Endothelial cell of umbilical vein (primary cell): ENCODE measurements at regions not wholly inside any gene's neighbourhood (a gene's known extent, or its start where the extent isn't known, plus 50 kb on each side); places are given as distances from the start of the nearest gene placed in this dataset.

Source experiments
- BruUV-seq: library from RNA; stranded (reverse); fragments of 400-500 nt; replicated peaks from 2 replicates; lab custom pipeline; 2021; lab: Mats Ljungman, UMichigan
- CTCF ChIA-PET: fragments of 300-600, 350-600 bp; sonication (Branson Sonifier 250); formaldehyde crosslinking; loops from one replicate; lab custom pipeline; 2021; ENCODE audit warnings: antibody characterized with exemption, inconsistent platforms; lab: Charles Lee
- POLR2A ChIA-PET: fragments of 300-600, 350-600 bp; sonication (Branson Sonifier 250); formaldehyde crosslinking; loops from one replicate; lab custom pipeline; 2021; ENCODE audit warnings: antibody characterized with exemption, inconsistent platforms; lab: Charles Lee
- DNase-seq: peaks from one replicate; pipeline ENCODE4 v3.0.0-alpha.2; 2011; ENCODE audit warnings: low read depth, low spot score
- FAIRE-seq: peaks from 2 replicates; lab custom pipeline; 2011; peaks lifted over from hg19 to GRCh38; lab: Jason Lieb, UNC
- H2AFZ ChIP-seq: 2 replicates; pipeline ENCODE4 v1.6.0; 2012; ENCODE audit warnings: low read depth, low read length, control low read depth, inconsistent platforms
- H3K27ac ChIP-seq: 2 replicates; pipeline ENCODE4 v1.5.1; 2011; ENCODE audit warnings: low read depth, mild to moderate bottlenecking, control low read depth, low read length, moderate library complexity; ENCODE audit not compliant: insufficient read depth
- H3K27me3 ChIP-seq, 2 experiments: 2 replicates each; pipeline versions ENCODE4 v1.6.0 to v1.6.1; 2011; ENCODE audit warnings: low read length in 2 of 2, mixed read lengths in 1 of 2; ENCODE audit not compliant: control insufficient read depth in 2 of 2, insufficient read depth in 2 of 2
- H3K36me3 ChIP-seq, 2 experiments: 2 replicates in 1 of 2; 3 replicates in 1 of 2; pipeline ENCODE4 v1.5.1; 2011; ENCODE audit warnings: low read length in 2 of 2, mild to moderate bottlenecking in 1 of 2, moderate library complexity in 1 of 2; ENCODE audit not compliant: control insufficient read depth in 2 of 2, insufficient read depth in 2 of 2; ENCODE audit errors: extremely low read depth in 1 of 2
- H3K4me1 ChIP-seq: 3 replicates; pipeline ENCODE4 v1.5.1; 2011; ENCODE audit warnings: mild to moderate bottlenecking, low read length; ENCODE audit not compliant: control insufficient read depth, insufficient read depth; ENCODE audit errors: extremely low read depth
- H3K4me2 ChIP-seq: 2 replicates; pipeline ENCODE4 v1.6.1; 2011; ENCODE audit warnings: low read length, control low read depth, mixed read lengths; ENCODE audit not compliant: insufficient read depth
- H3K4me3 ChIP-seq, 3 experiments: fragments of 200-600 bp in 1 of 3; sonication (generic), shearing (Covaris generic) in 1 of 3; replicated peaks in 1 of 3; 2 replicates each; pipeline ENCODE4 v1.5.1; 2011 to 2016; ENCODE audit warnings: control low read depth in 3 of 3, low read length in 3 of 3, mild to moderate bottlenecking in 2 of 3, inconsistent platforms in 1 of 3, low read depth in 1 of 3, moderate library complexity in 1 of 3; ENCODE audit not compliant: insufficient read depth in 1 of 3
- H3K79me2 ChIP-seq: 2 replicates; pipeline ENCODE4 v1.6.0; 2012; ENCODE audit warnings: low read length, inconsistent platforms; ENCODE audit not compliant: control insufficient read depth, insufficient read depth
- H3K9ac ChIP-seq: replicated peaks from 2 replicates; pipeline ENCODE3; 2011; ENCODE audit warnings: low read length, control low read depth; ENCODE audit not compliant: insufficient read depth; ENCODE audit errors: extremely low read depth
- H3K9me1 ChIP-seq: replicated peaks from 3 replicates; pipeline ENCODE4 v1.6.0; 2011; ENCODE audit warnings: mild to moderate bottlenecking, low read length; ENCODE audit not compliant: control insufficient read depth, insufficient read depth; ENCODE audit errors: extremely low read depth
- H3K9me3 ChIP-seq: replicated peaks from 2 replicates; pipeline ENCODE4 v1.5.1; 2012; ENCODE audit warnings: low read length, inconsistent platforms; ENCODE audit not compliant: control insufficient read depth, insufficient read depth
- H4K20me1 ChIP-seq: replicated peaks from 2 replicates; pipeline ENCODE3; 2011; ENCODE audit warnings: mild to moderate bottlenecking, low read length; ENCODE audit not compliant: control insufficient read depth, insufficient read depth; ENCODE audit errors: extremely low read depth
- EZH2 ChIP-seq: IDR thresholded peaks from 2 replicates; pipeline ENCODE4 v1.6.1; 2012; ENCODE audit warnings: borderline replicate concordance, low read depth, mild to moderate bottlenecking, moderate library complexity, low read length, inconsistent platforms; ENCODE audit not compliant: severe bottlenecking
- FOS ChIP-seq: IDR thresholded peaks from 2 replicates; pipeline ENCODE4 v1.6.1; 2011; ENCODE audit warnings: mild to moderate bottlenecking, low read length, moderate library complexity, borderline replicate concordance; ENCODE audit not compliant: insufficient read depth
- GATA2 ChIP-seq: IDR thresholded peaks from 2 replicates; pipeline ENCODE4 v1.7.0; 2011; ENCODE audit warnings: low read depth, mild to moderate bottlenecking, moderate library complexity, mixed read lengths, low read length; ENCODE audit not compliant: insufficient read length, insufficient read depth
- JUN ChIP-seq: IDR thresholded peaks from 2 replicates; pipeline ENCODE4 v1.6.1; 2011; ENCODE audit warnings: borderline replicate concordance, low read depth; ENCODE audit not compliant: insufficient read length, insufficient read depth
- MYC ChIP-seq: IDR thresholded peaks from one replicate; pipeline ENCODE4 v1.6.1; 2011; ENCODE audit warnings: mild to moderate bottlenecking, low read depth, low read length
- POLR2A ChIP-seq: IDR thresholded peaks from 2 replicates; pipeline ENCODE4 v1.6.1; 2012; ENCODE audit warnings: low read depth, mild to moderate bottlenecking, control low read depth, low read length
- POLR2AphosphoS5 ChIP-seq: IDR thresholded peaks from 2 replicates; pipeline ENCODE4 v1.6.1; 2012; ENCODE audit warnings: low read depth, mild to moderate bottlenecking, control low read depth, low read length, moderate library complexity; ENCODE audit not compliant: insufficient read depth
- dilution Hi-C: fragments of 300-500 bp; cut with MboI; formaldehyde crosslinking; loops from one replicate; pipeline ENCODE4 v1.15.0; 2019; ENCODE audit warnings: low sequenced_read_pairs; ENCODE audit not compliant: extremely low pct_ligation_motif_present
- intact Hi-C: fragments of 100-400 bp; cut with micrococcal nuclease; formaldehyde crosslinking; loops from one replicate; pipeline ENCODE4 v1.10.0; 2022
- TF ChIP-seq, protein P1 (sequence below): IDR thresholded peaks from 2 replicates; pipeline ENCODE4 v1.6.1; 2011; ENCODE audit not compliant: insufficient read depth, insufficient read length
- TF ChIP-seq, protein P2 (sequence below), 2 donors: IDR thresholded peaks; 1 replicate in 1 of 2; 2 replicates in 1 of 2; pipeline ENCODE4 v1.5.1; 2011; ENCODE audit warnings: low read length in 2 of 2, mild to moderate bottlenecking in 2 of 2, moderate library complexity in 2 of 2, control low read depth in 1 of 2, inconsistent platforms in 1 of 2, low read depth in 1 of 2; ENCODE audit not compliant: insufficient read depth in 1 of 2; ENCODE audit errors: extremely low read depth in 1 of 2

DNA sequence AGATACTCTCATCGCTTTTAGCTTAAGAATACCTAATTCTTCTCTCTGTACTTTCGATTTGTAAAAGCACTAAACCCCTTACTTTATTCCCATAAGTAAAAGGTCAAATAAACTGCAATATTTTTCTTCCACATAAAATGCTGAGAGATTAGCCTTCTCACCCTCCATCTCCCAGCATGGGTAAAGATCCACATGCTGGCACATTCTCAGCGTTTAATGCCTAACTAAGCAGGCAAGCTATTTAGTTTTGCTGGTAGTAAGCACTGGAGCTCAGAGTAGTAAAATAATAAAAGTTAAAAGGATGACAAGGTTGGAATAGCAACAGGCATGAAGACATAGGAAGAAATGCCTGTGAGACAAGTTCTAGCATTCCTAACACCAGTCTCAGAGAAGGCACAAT lies 65.9 kb upstream of the NEBL start:
- ChIA-PET POLR2A (no interaction called here), CTCF (no interaction called here)
- no peak for DNase-seq
- no peaks in the 10 kb centered on the region for H3K9me3 ChIP-seq
- H3K4me2 ChIP-seq = no peak overlapping the region
- H2AFZ ChIP-seq = no peak overlapping the region
- no peak overlapping the region for H3K9ac ChIP-seq
- H3K9me1 ChIP-seq = no peaks in the 10 kb centered on the region
- H3K4me3 ChIP-seq = no peak overlapping the region
- dilution Hi-C loops = no loop called here
- no peak overlapping the region for H3K27ac ChIP-seq
- H3K27me3 ChIP-seq = peaks cover 2 to 4% of the 10 kb centered on the region in 2 experiments
- no peak for FAIRE-seq
- no peaks in the 10 kb centered on the region for H3K36me3 ChIP-seq
- no peaks in the 10 kb centered on the region for H3K4me1 ChIP-seq
- TF ChIP-seq JUN (no peak), POLR2A (no peak), POLR2AphosphoS5 (no peak), EZH2 (no peak), MYC (no peak), FOS (no peak), GATA2 (no peak)
- TF ChIP-seq, protein P1, sequence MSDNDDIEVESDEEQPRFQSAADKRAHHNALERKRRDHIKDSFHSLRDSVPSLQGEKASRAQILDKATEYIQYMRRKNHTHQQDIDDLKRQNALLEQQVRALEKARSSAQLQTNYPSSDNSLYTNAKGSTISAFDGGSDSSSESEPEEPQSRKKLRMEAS = no peak
- TF ChIP-seq, protein P2, sequence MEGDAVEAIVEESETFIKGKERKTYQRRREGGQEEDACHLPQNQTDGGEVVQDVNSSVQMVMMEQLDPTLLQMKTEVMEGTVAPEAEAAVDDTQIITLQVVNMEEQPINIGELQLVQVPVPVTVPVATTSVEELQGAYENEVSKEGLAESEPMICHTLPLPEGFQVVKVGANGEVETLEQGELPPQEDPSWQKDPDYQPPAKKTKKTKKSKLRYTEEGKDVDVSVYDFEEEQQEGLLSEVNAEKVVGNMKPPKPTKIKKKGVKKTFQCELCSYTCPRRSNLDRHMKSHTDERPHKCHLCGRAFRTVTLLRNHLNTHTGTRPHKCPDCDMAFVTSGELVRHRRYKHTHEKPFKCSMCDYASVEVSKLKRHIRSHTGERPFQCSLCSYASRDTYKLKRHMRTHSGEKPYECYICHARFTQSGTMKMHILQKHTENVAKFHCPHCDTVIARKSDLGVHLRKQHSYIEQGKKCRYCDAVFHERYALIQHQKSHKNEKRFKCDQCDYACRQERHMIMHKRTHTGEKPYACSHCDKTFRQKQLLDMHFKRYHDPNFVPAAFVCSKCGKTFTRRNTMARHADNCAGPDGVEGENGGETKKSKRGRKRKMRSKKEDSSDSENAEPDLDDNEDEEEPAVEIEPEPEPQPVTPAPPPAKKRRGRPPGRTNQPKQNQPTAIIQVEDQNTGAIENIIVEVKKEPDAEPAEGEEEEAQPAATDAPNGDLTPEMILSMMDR (IDR thresholded peaks at IDR 0.05; ENCODE audit: extremely low read depth in 1 of 2, insufficient read depth in 1 of 2, low read depth in 1 of 2, low read length in 2 of 2) = no peak
- intact Hi-C loops = no loop called here
- H4K20me1 ChIP-seq = no peaks in the 10 kb centered on the region
- H3K79me2 ChIP-seq = no peaks in the 10 kb centered on the region
- BruUV-seq = no TSS peak
